Fibroblast of lung (primary cell): ENCODE measurements at regions not wholly inside any gene's neighbourhood (a gene's known extent, or its start where the extent isn't known, plus 50 kb on each side); places are given as distances from the start of the nearest gene placed in this dataset.

ENCODE experiments used
- DNase-seq, 2 donors: peaks; one replicate each; pipeline versions ENCODE4 v3.0.0 to v3.0.0-alpha.2; 2010; ENCODE audit warnings: low read depth in 2 of 2
- H2AFZ ChIP-seq: 2 replicates; pipeline ENCODE4 v1.5.1; 2012; ENCODE audit warnings: low read length, control low read depth, inconsistent platforms
- H3K27ac ChIP-seq: 2 replicates; pipeline ENCODE4 v1.5.1; 2011; ENCODE audit warnings: low read length, control low read depth; ENCODE audit not compliant: insufficient read depth
- H3K27me3 ChIP-seq: 2 replicates; pipeline ENCODE4 v1.5.1; 2011; ENCODE audit warnings: mild to moderate bottlenecking, low read length; ENCODE audit not compliant: control insufficient read depth, insufficient read depth
- H3K36me3 ChIP-seq: 2 replicates; pipeline ENCODE4 v1.5.1; 2011; ENCODE audit warnings: low read length; ENCODE audit not compliant: control insufficient read depth, insufficient read depth
- H3K4me1 ChIP-seq: 2 replicates; pipeline ENCODE4 v1.5.1; 2011; ENCODE audit warnings: low read length; ENCODE audit not compliant: control insufficient read depth, insufficient read depth; ENCODE audit errors: extremely low read depth
- H3K4me2 ChIP-seq: 2 replicates; pipeline ENCODE4 v1.5.1; 2011; ENCODE audit warnings: low read length, control low read depth; ENCODE audit not compliant: insufficient read depth; ENCODE audit errors: extremely low read depth
- H3K4me3 ChIP-seq, 4 experiments: fragments of 200-600 bp in 1 of 4; sonication (generic) in 1 of 4; replicated peaks in 1 of 4; 2 replicates each; pipeline ENCODE4 v1.5.1; 2011 to 2016; ENCODE audit warnings: low read length in 4 of 4, low read depth in 3 of 4, mild to moderate bottlenecking in 3 of 4, control low read depth in 2 of 4, inconsistent platforms in 1 of 4, mixed read lengths in 1 of 4; ENCODE audit not compliant: insufficient read depth in 1 of 4; ENCODE audit errors: control extremely low read depth in 1 of 4
- H3K79me2 ChIP-seq: 2 replicates; pipeline ENCODE4 v1.5.1; 2012; ENCODE audit warnings: mild to moderate bottlenecking, low read length, inconsistent platforms; ENCODE audit not compliant: control insufficient read depth, insufficient read depth
- H3K9ac ChIP-seq: 2 replicates; pipeline ENCODE4 v1.5.1; 2011; ENCODE audit warnings: mild to moderate bottlenecking, low read length, control low read depth; ENCODE audit not compliant: insufficient read depth
- H3K9me3 ChIP-seq: 2 replicates; pipeline ENCODE4 v1.5.1; 2012; ENCODE audit warnings: low read depth, low read length; ENCODE audit not compliant: control insufficient read depth, insufficient read depth
- H4K20me1 ChIP-seq: 2 replicates; pipeline ENCODE4 v1.5.1; 2011; ENCODE audit warnings: low read length; ENCODE audit not compliant: control insufficient read depth, insufficient read depth; ENCODE audit errors: extremely low read depth
- EZH2 ChIP-seq: IDR thresholded peaks from 2 replicates; pipeline ENCODE4 v1.5.1; 2012; ENCODE audit warnings: low read length, control low read depth, mild to moderate bottlenecking; ENCODE audit errors: missing control alignments
- TF ChIP-seq, protein P1 (sequence below), 2 donors: IDR thresholded peaks in 1 of 2; conservative IDR thresholded peaks in 1 of 2; 1 replicate in 1 of 2; 2 replicates in 1 of 2; pipeline ENCODE4 v1.5.1; 2011 to 2012; ENCODE audit warnings: low read length in 2 of 2, control low read depth in 1 of 2, inconsistent platforms in 1 of 2, low read depth in 1 of 2, mild to moderate bottlenecking in 1 of 2

GRCh38 chr2:121969766-121970639 lies 214.6 kb downstream of the TSN start:
- H3K4me1 ChIP-seq = no peaks in the 10 kb centered on the region
- TF ChIP-seq, protein P1, sequence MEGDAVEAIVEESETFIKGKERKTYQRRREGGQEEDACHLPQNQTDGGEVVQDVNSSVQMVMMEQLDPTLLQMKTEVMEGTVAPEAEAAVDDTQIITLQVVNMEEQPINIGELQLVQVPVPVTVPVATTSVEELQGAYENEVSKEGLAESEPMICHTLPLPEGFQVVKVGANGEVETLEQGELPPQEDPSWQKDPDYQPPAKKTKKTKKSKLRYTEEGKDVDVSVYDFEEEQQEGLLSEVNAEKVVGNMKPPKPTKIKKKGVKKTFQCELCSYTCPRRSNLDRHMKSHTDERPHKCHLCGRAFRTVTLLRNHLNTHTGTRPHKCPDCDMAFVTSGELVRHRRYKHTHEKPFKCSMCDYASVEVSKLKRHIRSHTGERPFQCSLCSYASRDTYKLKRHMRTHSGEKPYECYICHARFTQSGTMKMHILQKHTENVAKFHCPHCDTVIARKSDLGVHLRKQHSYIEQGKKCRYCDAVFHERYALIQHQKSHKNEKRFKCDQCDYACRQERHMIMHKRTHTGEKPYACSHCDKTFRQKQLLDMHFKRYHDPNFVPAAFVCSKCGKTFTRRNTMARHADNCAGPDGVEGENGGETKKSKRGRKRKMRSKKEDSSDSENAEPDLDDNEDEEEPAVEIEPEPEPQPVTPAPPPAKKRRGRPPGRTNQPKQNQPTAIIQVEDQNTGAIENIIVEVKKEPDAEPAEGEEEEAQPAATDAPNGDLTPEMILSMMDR (conservative IDR thresholded peaks at IDR 0.05 in 1 of 2, IDR thresholded peaks at IDR 0.05 in 1 of 2; ENCODE audit: low read depth in 1 of 2, low read length in 2 of 2) = no peak
- no peak for TF ChIP-seq EZH2
- H3K4me3 ChIP-seq = no peak overlapping the region
- no peak for DNase-seq
- H3K36me3 ChIP-seq = no peaks in the 10 kb centered on the region
- no peak overlapping the region for H3K27ac ChIP-seq
- no peak overlapping the region for H3K4me2 ChIP-seq
- H3K9ac ChIP-seq = no peak overlapping the region
- H4K20me1 ChIP-seq = no peaks in the 10 kb centered on the region
- no peak overlapping the region for H2AFZ ChIP-seq
- H3K79me2 ChIP-seq = no peaks in the 10 kb centered on the region
- no peaks in the 10 kb centered on the region for H3K9me3 ChIP-seq
- H3K27me3 ChIP-seq = no peaks in the 10 kb centered on the region

- H4K20me1 ChIP-seq = no peaks in the 10 kb centered on the region
Measured at GRCh38 chr2:121972203-121972602, 216.8 kb downstream of the TSN start.

DNA sequence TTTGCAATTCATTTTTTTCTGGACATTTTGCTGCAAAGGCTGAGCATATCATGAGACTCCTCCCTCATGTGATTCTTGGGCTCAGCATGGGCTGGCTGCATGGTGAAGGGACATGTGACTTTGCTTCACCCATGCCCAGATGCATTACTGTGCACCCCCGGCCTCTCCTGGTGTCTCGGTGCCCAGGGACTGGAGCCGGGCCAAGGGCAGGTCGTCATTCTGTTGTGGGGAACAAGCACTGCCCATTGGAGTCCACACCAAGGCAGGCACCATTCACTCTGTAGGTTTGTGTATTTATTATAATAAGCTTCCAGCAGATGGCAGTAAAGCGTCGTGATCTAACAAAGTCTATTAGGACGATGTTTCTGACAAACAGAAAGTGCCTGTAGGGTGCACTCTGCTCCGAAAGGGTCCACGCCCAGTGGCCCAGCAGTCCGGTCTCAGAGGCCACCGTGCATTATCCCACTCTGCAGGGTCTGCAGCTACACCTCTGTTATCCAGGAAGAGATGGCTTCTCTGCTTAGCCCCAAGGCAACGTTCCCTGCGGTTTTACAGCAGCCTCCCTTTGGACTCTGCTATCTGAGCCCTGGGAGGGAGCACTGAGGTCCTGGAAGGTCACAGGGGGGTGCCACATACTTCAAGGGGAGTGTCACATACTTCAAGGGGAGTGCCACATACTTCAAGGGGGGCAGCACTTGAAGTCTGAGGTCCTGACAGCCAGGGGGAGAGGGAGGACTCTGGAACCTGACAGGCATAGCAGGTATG lies 219.6 kb downstream of the TSN start:
- Histone ChIP-seq H4K20me1 (no peaks in the 10 kb centered on the region), H3K9me3 (no peaks in the 10 kb centered on the region), H3K4me3 (peak overlapping the region in 3 of 4 experiments; percentile 22 to 50 (median 49)), H3K27me3 (no peaks in the 10 kb centered on the region), H3K4me1 (peaks cover 2% of the 10 kb centered on the region), H3K4me2 (peak overlapping the region; percentile 95), H3K79me2 (no peaks in the 10 kb centered on the region), H3K36me3 (no peaks in the 10 kb centered on the region), H3K27ac (no peak overlapping the region), H2AFZ (peak overlapping the region; percentile 70), H3K9ac (no peak overlapping the region)
- TF ChIP-seq, protein P1 (conservative IDR thresholded peaks at IDR 0.05 in 1 of 2, IDR thresholded peaks at IDR 0.05 in 1 of 2; ENCODE audit: low read depth in 1 of 2, low read length in 2 of 2) = peak; percentile 54 to 59
- no peak for TF ChIP-seq EZH2
- DNase-seq = peak; percentile 54 to 78

More at GRCh38 chr2:121972203-121972602, 216.8 kb downstream of the TSN start:
- DNase-seq = no peak
- no peak overlapping the region for H3K27ac ChIP-seq
- H3K4me1 ChIP-seq = peaks cover 2% of the 10 kb centered on the region
- H3K4me3 ChIP-seq = no peak overlapping the region
- H3K4me2 ChIP-seq = no peak overlapping the region
- no peaks in the 10 kb centered on the region for H3K36me3 ChIP-seq
- H3K27me3 ChIP-seq = no peaks in the 10 kb centered on the region
- TF ChIP-seq, protein P1 (conservative IDR thresholded peaks at IDR 0.05 in 1 of 2, IDR thresholded peaks at IDR 0.05 in 1 of 2; ENCODE audit: low read depth in 1 of 2, low read length in 2 of 2) = no peak
- TF ChIP-seq EZH2 = no peak
- no peaks in the 10 kb centered on the region for H3K79me2 ChIP-seq
- H3K9ac ChIP-seq = no peak overlapping the region
- H3K9me3 ChIP-seq = no peaks in the 10 kb centered on the region
- no peak overlapping the region for H2AFZ ChIP-seq
